HEK293T (cell line): ENCODE measurements at regions not wholly inside any gene's neighbourhood (a gene's known extent, or its start where the extent isn't known, plus 50 kb on each side); places are given as distances from the start of the nearest gene placed in this dataset.

Source experiments
- ARNT ChIP-seq: fragments of 450-650 bp; IDR thresholded peaks from 2 replicates; pipeline ENCODE4 v1.6.1; 2017; ENCODE audit warnings: mild to moderate bottlenecking
- BHLHE40 ChIP-seq: fragments of 450-650 bp; IDR thresholded peaks from 2 replicates; pipeline ENCODE4 v1.6.1; 2016; ENCODE audit warnings: mild to moderate bottlenecking, moderate library complexity, borderline replicate concordance
- CTBP1 ChIP-seq: fragments of 450-650 bp; IDR thresholded peaks from 2 replicates; pipeline ENCODE4 v1.6.1; 2016; ENCODE audit warnings: borderline replicate concordance
- FOXA1 ChIP-seq: fragments of 450-650 bp; IDR thresholded peaks from 2 replicates; pipeline ENCODE4 v1.6.1; 2016; ENCODE audit warnings: mild to moderate bottlenecking
- FOXK2 ChIP-seq: fragments of 450-650 bp; IDR thresholded peaks from 2 replicates; pipeline ENCODE4 v1.6.1; 2016; ENCODE audit warnings: mild to moderate bottlenecking
- FOXM1 ChIP-seq: fragments of 450-650 bp; IDR thresholded peaks from 2 replicates; pipeline ENCODE4 v1.6.1; 2017; ENCODE audit warnings: mild to moderate bottlenecking, borderline replicate concordance
- L3MBTL2 ChIP-seq: fragments of 450-650 bp; conservative IDR thresholded peaks from 2 replicates; pipeline ENCODE4 v1.6.1; 2016; ENCODE audit warnings: mild to moderate bottlenecking
- LEF1 ChIP-seq: fragments of 450-650 bp; IDR thresholded peaks from 2 replicates; pipeline ENCODE4 v1.6.1; 2017; ENCODE audit warnings: mild to moderate bottlenecking, borderline replicate concordance
- PKNOX1 ChIP-seq: fragments of 450-650 bp; IDR thresholded peaks from 2 replicates; pipeline ENCODE4 v1.6.1; 2016
- SP1 ChIP-seq: fragments of 450-650 bp; IDR thresholded peaks from 2 replicates; pipeline ENCODE4 v1.6.1; 2017
- TARDBP ChIP-seq: fragments of 450-650 bp; IDR thresholded peaks from 2 replicates; pipeline ENCODE4 v1.6.1; 2016

- TF ChIP-seq FOXK2, result no peak
- no peak for TF ChIP-seq BHLHE40
- TF ChIP-seq LEF1, result no peak
- no peak for TF ChIP-seq FOXM1
- no peak for TF ChIP-seq TARDBP
- TF ChIP-seq L3MBTL2, result no peak
- no peak for TF ChIP-seq SP1
- no peak for TF ChIP-seq PKNOX1
- TF ChIP-seq ARNT, result no peak
- TF ChIP-seq FOXA1, result no peak
- TF ChIP-seq CTBP1, result no peak
These were observed 92.1 kb downstream of the CEBPB start for GRCh38 chr20:50282592-50283241.
